Trophoblast cell (in vitro differentiated cells and primary cell): ENCODE measurements at regions not wholly inside any gene's neighbourhood (a gene's known extent, or its start where the extent isn't known, plus 50 kb on each side); places are given as distances from the start of the nearest gene placed in this dataset.

Experiments used
- DNase-seq, 2 donors: peaks; one replicate each; pipeline ENCODE4 v3.0.0-alpha.2; 2016
- H2AFZ ChIP-seq: 2 replicates; pipeline ENCODE4 v1.6.1; 2013; ENCODE audit warnings: low read length, moderate library complexity, mild to moderate bottlenecking; ENCODE audit not compliant: insufficient read depth, poor library complexity
- H2AK5ac ChIP-seq: 2 replicates; pipeline ENCODE4 v1.6.1; 2013; ENCODE audit warnings: mild to moderate bottlenecking, low read length
- H2BK120ac ChIP-seq: 2 replicates; pipeline ENCODE4 v1.6.1; 2013; ENCODE audit warnings: low read length, mild to moderate bottlenecking, moderate library complexity; ENCODE audit not compliant: insufficient read depth, poor library complexity
- H2BK12ac ChIP-seq: 2 replicates; pipeline ENCODE4 v1.6.1; 2013; ENCODE audit warnings: mild to moderate bottlenecking, low read length, moderate library complexity
- H2BK5ac ChIP-seq: 2 replicates; pipeline ENCODE4 v1.6.1; 2013; ENCODE audit warnings: low read length, low read depth, moderate library complexity, mild to moderate bottlenecking; ENCODE audit not compliant: poor library complexity
- H3K14ac ChIP-seq: 2 replicates; pipeline ENCODE4 v1.6.1; 2013; ENCODE audit warnings: mild to moderate bottlenecking, low read length
- H3K18ac ChIP-seq: 2 replicates; pipeline ENCODE4 v1.6.1; 2013; ENCODE audit warnings: mild to moderate bottlenecking, low read length
- H3K23ac ChIP-seq: 2 replicates; pipeline ENCODE4 v1.6.1; 2013; ENCODE audit warnings: low read length
- H3K27ac ChIP-seq: 2 replicates; pipeline ENCODE4 v1.5.1; 2013; ENCODE audit warnings: low read depth, mild to moderate bottlenecking, inconsistent platforms, low read length, moderate library complexity
- H3K27me3 ChIP-seq: 2 replicates; pipeline ENCODE4 v1.6.1; 2013; ENCODE audit warnings: inconsistent platforms, mild to moderate bottlenecking, low read length, moderate library complexity; ENCODE audit not compliant: insufficient read depth
- H3K36me3 ChIP-seq, 2 experiments: 1 replicate in 1 of 2; 2 replicates in 1 of 2; pipeline ENCODE4 v1.6.1; 2013; ENCODE audit warnings: low read length in 2 of 2, mild to moderate bottlenecking in 2 of 2, moderate library complexity in 1 of 2; ENCODE audit not compliant: insufficient read depth in 2 of 2, control insufficient read depth in 1 of 2
- H3K4ac ChIP-seq: 2 replicates; pipeline ENCODE4 v1.6.1; 2013; ENCODE audit warnings: low read depth, mild to moderate bottlenecking, low read length, moderate library complexity
- H3K4me1 ChIP-seq, 2 experiments: 1 replicate in 1 of 2; 2 replicates in 1 of 2; pipeline ENCODE4 v1.6.1; 2013; ENCODE audit warnings: low read length in 2 of 2, mild to moderate bottlenecking in 2 of 2, moderate library complexity in 1 of 2; ENCODE audit not compliant: insufficient read depth in 2 of 2, control insufficient read depth in 1 of 2
- H3K4me2 ChIP-seq: 2 replicates; pipeline ENCODE4 v1.6.1; 2013; ENCODE audit warnings: inconsistent platforms, mild to moderate bottlenecking, low read length, moderate library complexity
- H3K4me3 ChIP-seq: 2 replicates; pipeline ENCODE4 v1.5.1; 2013; ENCODE audit warnings: mild to moderate bottlenecking, low read depth, low read length, inconsistent platforms
- H3K79me1 ChIP-seq: one replicate; pipeline ENCODE4 v1.6.1; 2013; ENCODE audit warnings: low read length
- H3K79me2 ChIP-seq: 2 replicates; pipeline ENCODE4 v1.6.1; 2013; ENCODE audit warnings: low read length, mild to moderate bottlenecking; ENCODE audit not compliant: control insufficient read depth, insufficient read depth, poor library complexity
- H3K9ac ChIP-seq: 2 replicates; pipeline ENCODE4 v1.6.1; 2013; ENCODE audit warnings: mild to moderate bottlenecking, low read length
- H3K9me3 ChIP-seq: 2 replicates; pipeline ENCODE4 v1.6.1; 2013; ENCODE audit warnings: low read depth, mild to moderate bottlenecking, control low read depth, inconsistent platforms, low read length; ENCODE audit not compliant: insufficient read depth
- H4K12ac ChIP-seq: 2 replicates; pipeline ENCODE4 v1.6.1; 2013; ENCODE audit warnings: low read depth, mild to moderate bottlenecking, low read length, moderate library complexity
- H4K8ac ChIP-seq: 2 replicates; pipeline ENCODE4 v1.6.1; 2013; ENCODE audit warnings: low read depth, mild to moderate bottlenecking, low read length, moderate library complexity
- H4K91ac ChIP-seq: one replicate; pipeline ENCODE4 v1.6.1; 2013; ENCODE audit warnings: low read depth, mild to moderate bottlenecking, low read length, moderate library complexity
- WGBS: extraction: QIAGEN DNeasy Blood & Tissue Kit; methylation state at CpG from one replicate; pipeline ENCODE4 v1.1.7; 2013; ENCODE audit warnings: missing lambda C conversion rate; ENCODE audit not compliant: insufficient read length, insufficient coverage; ENCODE audit errors: extremely low coverage; 5-methylcytosine and 5-hydroxymethylcytosine counted together

DNA sequence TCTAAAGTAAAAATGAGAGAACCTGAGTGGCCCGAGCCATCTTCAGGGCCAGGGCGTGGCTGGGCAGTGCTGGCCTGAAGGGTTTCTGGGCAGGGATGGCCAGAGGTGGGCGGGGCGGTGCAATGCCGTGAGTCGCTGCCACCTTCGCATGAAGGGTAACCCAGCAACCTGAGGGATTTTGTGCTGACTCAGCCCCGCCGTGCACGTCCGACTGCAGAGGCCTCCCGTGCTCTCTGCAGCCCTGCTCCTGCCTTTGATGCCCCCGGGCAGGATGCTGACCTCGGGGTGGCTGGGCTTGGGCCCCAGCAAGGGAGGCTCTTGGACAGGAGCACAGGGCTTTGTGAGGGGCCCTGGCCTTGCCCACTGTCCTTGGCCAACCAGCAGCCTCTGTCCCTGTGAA, 81.7 kb upstream of the GATA5 start:
- Histone ChIP-seq H2BK5ac (no peak overlapping the region), H4K91ac (no peak overlapping the region), H3K27ac (no peak overlapping the region), H4K12ac (no peak overlapping the region), H3K23ac (no peak overlapping the region), H2BK120ac (no peak overlapping the region), H3K79me2 (no peaks in the 10 kb centered on the region), H3K18ac (no peak overlapping the region), H3K4me1 (no peaks in the 10 kb centered on the region), H3K36me3 (no peaks in the 10 kb centered on the region), H2BK12ac (no peak overlapping the region), H2AK5ac (no peak overlapping the region), H3K9me3 (no peaks in the 10 kb centered on the region), H3K14ac (no peak overlapping the region), H3K4me3 (no peak overlapping the region), H3K9ac (no peak overlapping the region), H3K4ac (no peak overlapping the region), H2AFZ (no peak overlapping the region), H3K27me3 (no peaks in the 10 kb centered on the region), H3K79me1 (no peaks in the 10 kb centered on the region), H4K8ac (no peak overlapping the region), H3K4me2 (no peak overlapping the region)
- no CpG with 5 or more reads among the region's 14 CpGs for WGBS
- no peak for DNase-seq

DNA sequence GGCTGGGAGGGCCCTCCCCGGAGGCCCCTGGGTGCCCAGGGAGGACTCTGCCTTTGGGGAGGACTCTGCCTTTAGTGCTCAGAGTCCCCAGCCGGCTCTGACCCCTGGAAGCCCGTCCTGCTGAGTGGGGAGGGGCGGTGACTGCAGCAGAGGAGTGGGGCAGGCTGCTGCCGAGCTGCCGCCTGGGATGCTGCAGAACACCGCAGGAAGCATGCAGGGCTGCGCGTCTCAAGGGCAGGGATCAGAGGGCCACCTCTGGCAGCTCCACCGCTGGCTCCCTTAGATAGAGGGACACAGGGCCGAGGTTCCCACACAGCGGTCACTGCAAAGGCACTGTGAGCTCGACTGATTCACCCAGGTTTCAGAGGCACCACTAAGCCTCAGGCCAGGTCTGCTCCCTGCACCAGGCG, 82.2 kb upstream of the GATA5 start:
- Histone ChIP-seq H3K9ac (no peak overlapping the region), H3K27ac (no peak overlapping the region), H2AK5ac (no peak overlapping the region), H3K79me2 (no peaks in the 10 kb centered on the region), H3K4ac (no peak overlapping the region), H3K4me2 (no peak overlapping the region), H3K36me3 (no peaks in the 10 kb centered on the region), H3K4me3 (no peak overlapping the region), H4K12ac (no peak overlapping the region), H2BK5ac (no peak overlapping the region), H3K79me1 (no peaks in the 10 kb centered on the region), H3K4me1 (no peaks in the 10 kb centered on the region), H3K18ac (no peak overlapping the region), H4K91ac (no peak overlapping the region), H3K27me3 (no peaks in the 10 kb centered on the region), H4K8ac (no peak overlapping the region), H3K9me3 (no peaks in the 10 kb centered on the region), H3K14ac (no peak overlapping the region), H2AFZ (no peak overlapping the region), H2BK12ac (no peak overlapping the region), H3K23ac (no peak overlapping the region), H2BK120ac (no peak overlapping the region)
- DNase-seq: no peak
- WGBS: no CpG with 5 or more reads among the region's 14 CpGs

DNA sequence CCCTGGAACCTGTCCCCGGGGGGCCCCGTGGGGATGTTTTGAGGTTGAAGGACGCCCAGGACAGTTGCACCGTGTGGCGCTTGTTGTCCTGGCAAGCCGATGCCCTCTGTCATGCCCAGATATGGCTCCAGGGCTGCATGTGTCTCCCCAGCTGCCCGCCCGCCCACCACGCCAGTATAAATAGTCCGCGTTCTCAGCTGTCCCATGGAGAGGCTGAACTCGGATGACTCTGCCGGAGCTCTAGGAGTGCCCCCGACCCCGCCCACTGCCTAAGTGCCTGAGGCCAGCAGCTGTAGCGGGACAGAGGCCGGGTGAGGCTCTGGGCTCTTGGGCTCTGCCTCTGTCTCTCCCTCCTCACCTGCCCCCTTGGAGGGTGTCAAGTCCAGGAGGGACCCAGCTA, 83.0 kb upstream of the GATA5 start:
- Histone ChIP-seq H2BK120ac (no peak overlapping the region), H3K4ac (no peak overlapping the region), H2BK5ac (no peak overlapping the region), H4K8ac (no peak overlapping the region), H3K23ac (no peak overlapping the region), H3K79me2 (no peaks in the 10 kb centered on the region), H3K18ac (no peak overlapping the region), H4K12ac (no peak overlapping the region), H3K4me1 (no peaks in the 10 kb centered on the region), H2BK12ac (no peak overlapping the region), H2AFZ (no peak overlapping the region), H3K27me3 (no peaks in the 10 kb centered on the region), H3K27ac (no peak overlapping the region), H3K4me2 (no peak overlapping the region), H3K36me3 (no peaks in the 10 kb centered on the region), H3K9me3 (peaks cover 3% of the 10 kb centered on the region), H2AK5ac (no peak overlapping the region), H3K79me1 (no peaks in the 10 kb centered on the region), H4K91ac (no peak overlapping the region), H3K9ac (no peak overlapping the region), H3K14ac (no peak overlapping the region), H3K4me3 (no peak overlapping the region)
- DNase-seq: no peak
- no CpG with 5 or more reads among the region's 17 CpGs for WGBS

DNA sequence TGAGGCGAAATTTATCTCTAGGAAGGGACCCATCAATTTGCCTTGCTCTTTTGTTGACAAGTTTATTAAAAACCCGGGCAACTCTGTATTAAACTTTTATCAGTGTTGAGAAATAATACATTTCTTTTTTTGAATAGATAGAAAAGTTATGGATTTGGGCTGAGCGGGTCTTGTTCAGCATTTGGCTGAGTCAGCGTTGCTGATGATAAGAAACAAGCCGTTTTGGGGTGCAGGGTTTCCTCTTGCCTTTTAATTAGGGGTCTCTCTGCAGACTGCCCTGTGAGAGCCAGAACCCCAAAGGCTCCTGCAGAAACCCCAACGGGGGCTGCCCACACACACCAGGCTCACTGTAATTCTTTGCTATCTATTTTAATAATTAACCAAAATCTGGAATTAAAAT, 82.1 kb upstream of the SLCO4A1 start:
- WGBS: no CpG with 5 or more reads among the region's 6 CpGs
- no peak overlapping the region for H3K4me3 ChIP-seq

More for the DNA sequence above, 82.1 kb upstream of the SLCO4A1 start:
- H3K23ac ChIP-seq: no peak overlapping the region
- no peak overlapping the region for H2AK5ac ChIP-seq
- no peak for DNase-seq
- no peak overlapping the region for H3K18ac ChIP-seq
- H3K9ac ChIP-seq: no peak overlapping the region
- H2BK5ac ChIP-seq: no peak overlapping the region
- no peak overlapping the region for H3K4me2 ChIP-seq
- H3K27me3 ChIP-seq: no peaks in the 10 kb centered on the region
- no peak overlapping the region for H4K12ac ChIP-seq
- no peak overlapping the region for H2BK12ac ChIP-seq
- H3K27ac ChIP-seq: no peak overlapping the region
- H2BK120ac ChIP-seq: no peak overlapping the region
- H2AFZ ChIP-seq: no peak overlapping the region
- no peak overlapping the region for H4K91ac ChIP-seq
- no peaks in the 10 kb centered on the region for H3K79me1 ChIP-seq
- H3K14ac ChIP-seq: no peak overlapping the region
- no peaks in the 10 kb centered on the region for H3K36me3 ChIP-seq
- H3K4ac ChIP-seq: no peak overlapping the region
- peaks cover 3% of the 10 kb centered on the region for H3K9me3 ChIP-seq
- no peaks in the 10 kb centered on the region for H3K79me2 ChIP-seq
- no peaks in the 10 kb centered on the region for H3K4me1 ChIP-seq
- no peak overlapping the region for H4K8ac ChIP-seq
